Endodermal cell (in vitro differentiated cells): ENCODE measurements at regions not wholly inside any gene's neighbourhood (a gene's known extent, or its start where the extent isn't known, plus 50 kb on each side); places are given as distances from the start of the nearest gene placed in this dataset.

ENCODE experiments used
- DNase-seq: peaks from one replicate; pipeline ENCODE4 v3.0.0-alpha.2; 2017
- H3K27ac ChIP-seq: 2 replicates; pipeline ENCODE4 v1.5.1; 2013; ENCODE audit warnings: mild to moderate bottlenecking, low read depth, low read length, moderate library complexity
- H3K27me3 ChIP-seq: 2 replicates; pipeline ENCODE4 v1.6.1; 2013; ENCODE audit warnings: mild to moderate bottlenecking, low read length, moderate library complexity; ENCODE audit not compliant: insufficient read depth, control insufficient read depth, poor library complexity, severe bottlenecking
- H3K36me3 ChIP-seq: 2 replicates; pipeline ENCODE4 v1.7.0; 2013; ENCODE audit warnings: mild to moderate bottlenecking, low read length, moderate library complexity; ENCODE audit not compliant: control insufficient read depth, insufficient read depth
- H3K4me1 ChIP-seq: one replicate; pipeline ENCODE4 v1.7.0; 2013; ENCODE audit warnings: low read length; ENCODE audit not compliant: control insufficient read depth, insufficient read depth
- H3K4me3 ChIP-seq: 2 replicates; pipeline ENCODE4 v1.5.1; 2013; ENCODE audit warnings: mild to moderate bottlenecking, low read length, moderate library complexity
- H3K9ac ChIP-seq: 2 replicates; pipeline ENCODE4 v1.6.1; 2013; ENCODE audit warnings: mild to moderate bottlenecking, low read length, moderate library complexity; ENCODE audit not compliant: poor library complexity, severe bottlenecking; ENCODE audit errors: extremely low read depth
- H3K9me3 ChIP-seq: 2 replicates; pipeline ENCODE4 v1.6.1; 2013; ENCODE audit warnings: mild to moderate bottlenecking, low read length, moderate library complexity; ENCODE audit not compliant: control insufficient read depth
- H3K27ac Mint-ChIP-seq: 2 replicates; pipeline ENCODE4 v1.8.0; 2020; ENCODE audit warnings: mixed read lengths
- H3K27me3 Mint-ChIP-seq: 2 replicates; pipeline ENCODE4 v1.8.0; 2021; ENCODE audit warnings: mild to moderate bottlenecking, mixed read lengths; ENCODE audit not compliant: insufficient read depth
- H3K36me3 Mint-ChIP-seq: 2 replicates; pipeline ENCODE4 v1.8.0; 2020; ENCODE audit warnings: low read depth, mixed read lengths
- H3K4me1 Mint-ChIP-seq: 2 replicates; pipeline ENCODE4 v1.8.0; 2020; ENCODE audit warnings: mixed read lengths
- H3K4me3 Mint-ChIP-seq: 2 replicates; pipeline ENCODE4 v1.8.0; 2020; ENCODE audit warnings: mild to moderate bottlenecking, moderate library complexity, mixed read lengths
- H3K9me3 Mint-ChIP-seq: 2 replicates; pipeline ENCODE4 v1.8.0; 2020; ENCODE audit warnings: mild to moderate bottlenecking, mixed read lengths
- CTCF ChIP-seq: fragments of 200-600 bp; sonication (generic); conservative IDR thresholded peaks from 2 replicates; pipeline ENCODE4 v1.5.0; 2021; ENCODE audit warnings: antibody characterized with exemption, mild to moderate bottlenecking
- WGBS, 2 experiments: methylation state at CpG; one replicate each; pipeline versions ENCODE4 v1.1.5 to v1.1.7; 2013; ENCODE audit warnings: missing lambda C conversion rate in 2 of 2, mixed read lengths in 1 of 2; ENCODE audit not compliant: insufficient coverage in 1 of 2, insufficient read length in 1 of 2; 5-methylcytosine and 5-hydroxymethylcytosine counted together

- no peaks in the 10 kb centered on the region for H3K36me3 ChIP-seq
- no peaks in the 10 kb centered on the region for H3K9me3 Mint-ChIP-seq
- H3K27me3 ChIP-seq = no peaks in the 10 kb centered on the region
- no peak overlapping the region for H3K9ac ChIP-seq
- no peak overlapping the region for H3K4me3 Mint-ChIP-seq
- H3K27me3 Mint-ChIP-seq = no peaks in the 10 kb centered on the region
- H3K27ac ChIP-seq = no peak overlapping the region
- peaks cover 11% of the 10 kb centered on the region for H3K4me1 ChIP-seq
- no peaks in the 10 kb centered on the region for H3K36me3 Mint-ChIP-seq
- DNase-seq = no peak
- H3K27ac Mint-ChIP-seq = no peak overlapping the region
- H3K9me3 ChIP-seq = no peaks in the 10 kb centered on the region
- peaks cover 45% of the 10 kb centered on the region for H3K4me1 Mint-ChIP-seq
- TF ChIP-seq CTCF = no peak
- no peak overlapping the region for H3K4me3 ChIP-seq
Measured at GRCh38 chr2:41908349-41908748, 139.5 kb upstream of the PKDCC start.

- no peak overlapping the region for H3K4me3 Mint-ChIP-seq
- no peaks in the 10 kb centered on the region for H3K9me3 Mint-ChIP-seq
- no peak overlapping the region for H3K27ac Mint-ChIP-seq
Measured at GRCh38 chr2:41909584-41909983, 138.2 kb upstream of the PKDCC start.

GRCh38 chr2:41910126-41910525, 137.7 kb upstream of the PKDCC start:
- no peak overlapping the region for H3K4me3 Mint-ChIP-seq
- peaks cover 42% of the 10 kb centered on the region for H3K4me1 Mint-ChIP-seq
- H3K9me3 Mint-ChIP-seq = no peaks in the 10 kb centered on the region
- Histone ChIP-seq H3K4me1 (peaks cover 9% of the 10 kb centered on the region), H3K4me3 (no peak overlapping the region), H3K9ac (no peak overlapping the region), H3K27me3 (no peaks in the 10 kb centered on the region), H3K9me3 (no peaks in the 10 kb centered on the region), H3K27ac (no peak overlapping the region), H3K36me3 (no peaks in the 10 kb centered on the region)
- no peak for TF ChIP-seq CTCF
- no peak for DNase-seq
- H3K27ac Mint-ChIP-seq = no peak overlapping the region
- H3K27me3 Mint-ChIP-seq = peaks cover 6% of the 10 kb centered on the region
- WGBS, 2 experiments = 83% methylated on average over 1 of the region's 1 CpG; no CpG with 5 or more reads in 1 of the 2 experiments
- no peaks in the 10 kb centered on the region for H3K36me3 Mint-ChIP-seq

More at GRCh38 chr2:41909584-41909983, 138.2 kb upstream of the PKDCC start:
- Mint-ChIP-seq H3K27me3 (peaks cover under 1% of the 10 kb centered on the region), H3K4me1 (peaks cover 45% of the 10 kb centered on the region), H3K36me3 (no peaks in the 10 kb centered on the region)
- no peaks in the 10 kb centered on the region for H3K36me3 ChIP-seq
- H3K9me3 ChIP-seq = no peaks in the 10 kb centered on the region
- no peak overlapping the region for H3K9ac ChIP-seq
- 69% methylated on average over 4 of the region's 4 CpGs; no CpG with 5 or more reads in 1 of the 2 experiments for WGBS, 2 experiments
- H3K27me3 ChIP-seq = no peaks in the 10 kb centered on the region
- no peak for DNase-seq
- no peak overlapping the region for H3K4me3 ChIP-seq
- peaks cover 11% of the 10 kb centered on the region for H3K4me1 ChIP-seq
- no peak overlapping the region for H3K27ac ChIP-seq
- TF ChIP-seq CTCF = no peak
